Tibial nerve (tissue), 4 donors: ENCODE measurements at regions not wholly inside any gene's neighbourhood (a gene's known extent, or its start where the extent isn't known, plus 50 kb on each side); places are given as distances from the start of the nearest gene placed in this dataset.

Experiments
- DNase-seq, 2 donors: peaks; one replicate each; pipeline ENCODE4 v3.0.0-alpha.2; 2019; ENCODE audit warnings: low spot score in 2 of 2
- H3K27ac ChIP-seq, 4 donors: fragments of 200-600 bp; sonication (generic) in 3 of 4; one replicate each; pipeline ENCODE4 v1.5.1; 2017 to 2019; ENCODE audit warnings: mild to moderate bottlenecking in 1 of 4
- H3K27me3 ChIP-seq, 2 donors: fragments of 200-600 bp; sonication (generic) in 1 of 2; one replicate each; pipeline versions ENCODE4 v1.5.1 to v1.6.0; 2017 to 2019
- H3K36me3 ChIP-seq, 3 donors: fragments of 200-600 bp; sonication (generic); one replicate each; pipeline ENCODE4 v1.5.1; 2018 to 2019
- H3K4me1 ChIP-seq, 4 donors: fragments of 200-600 bp; sonication (generic) in 3 of 4; one replicate each; pipeline ENCODE4 v1.5.1; 2017 to 2019
- H3K4me3 ChIP-seq, 4 donors: fragments of 200-600 bp; sonication (generic) in 3 of 4; one replicate each; pipeline ENCODE4 v1.5.1; 2017 to 2019; ENCODE audit warnings: mild to moderate bottlenecking in 1 of 4, moderate library complexity in 1 of 4
- H3K9me3 ChIP-seq, 4 donors: fragments of 200-600 bp; sonication (generic) in 3 of 4; one replicate each; pipeline ENCODE4 v1.5.1; 2017 to 2019
- EP300 ChIP-seq, 2 donors: sonication (generic); formaldehyde crosslinking; IDR thresholded peaks; one replicate each; pipeline ENCODE4 v1.6.1; 2017; ENCODE audit warnings: antibody characterized with exemption in 2 of 2, mild to moderate bottlenecking in 1 of 2
- POLR2A ChIP-seq, 2 donors: fragments of 450-650 bp; IDR thresholded peaks; one replicate each; pipeline ENCODE4 v1.6.1; 2017; ENCODE audit warnings: antibody characterized with exemption in 2 of 2, mild to moderate bottlenecking in 2 of 2, moderate library complexity in 2 of 2
- WGBS, 2 donors: methylation state at CpG; one replicate each; pipeline ENCODE4 v1.1.5; 2018; 5-methylcytosine and 5-hydroxymethylcytosine counted together
- TF ChIP-seq, protein P1 (sequence below), 5 experiments: fragments of 200-600 bp in 3 of 5; fragments of 450-650 bp in 2 of 5; sonication (generic) in 3 of 5; IDR thresholded peaks; one replicate each; pipeline ENCODE4 v1.5.1; 2016 to 2019; ENCODE audit warnings: antibody characterized with exemption in 5 of 5, mild to moderate bottlenecking in 3 of 5, moderate library complexity in 2 of 5

DNA sequence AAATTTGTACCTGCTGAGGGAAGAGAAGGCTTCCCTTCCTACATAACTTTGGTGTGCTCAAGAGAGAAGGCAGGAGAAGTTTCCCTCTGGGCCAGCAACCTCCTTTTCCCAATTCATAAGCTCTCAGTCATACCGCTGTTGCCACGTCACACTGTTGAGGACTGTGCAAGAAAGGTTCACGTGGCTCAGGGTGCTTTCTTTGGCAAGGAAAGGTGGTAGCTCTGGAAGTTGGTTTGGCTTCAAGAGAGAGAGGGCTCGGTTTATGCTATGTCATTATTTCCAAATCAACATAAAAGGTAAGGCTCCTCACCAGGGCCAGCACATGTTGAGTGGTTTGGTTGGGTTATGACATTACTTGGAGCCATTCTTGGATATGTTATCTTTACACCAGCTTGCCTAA lies 77.3 kb downstream of the TNFSF18 start:
- Histone ChIP-seq H3K36me3 (no peaks in the 10 kb centered on the region), H3K9me3 (no peaks in the 10 kb centered on the region), H3K27ac (no peak overlapping the region), H3K27me3 (no peaks in the 10 kb centered on the region), H3K4me1 (no peaks in the 10 kb centered on the region), H3K4me3 (no peak overlapping the region)
- WGBS, 2 donors, result 62 to 66% methylated on average over 4 of the region's 4 CpGs
- TF ChIP-seq, protein P1, sequence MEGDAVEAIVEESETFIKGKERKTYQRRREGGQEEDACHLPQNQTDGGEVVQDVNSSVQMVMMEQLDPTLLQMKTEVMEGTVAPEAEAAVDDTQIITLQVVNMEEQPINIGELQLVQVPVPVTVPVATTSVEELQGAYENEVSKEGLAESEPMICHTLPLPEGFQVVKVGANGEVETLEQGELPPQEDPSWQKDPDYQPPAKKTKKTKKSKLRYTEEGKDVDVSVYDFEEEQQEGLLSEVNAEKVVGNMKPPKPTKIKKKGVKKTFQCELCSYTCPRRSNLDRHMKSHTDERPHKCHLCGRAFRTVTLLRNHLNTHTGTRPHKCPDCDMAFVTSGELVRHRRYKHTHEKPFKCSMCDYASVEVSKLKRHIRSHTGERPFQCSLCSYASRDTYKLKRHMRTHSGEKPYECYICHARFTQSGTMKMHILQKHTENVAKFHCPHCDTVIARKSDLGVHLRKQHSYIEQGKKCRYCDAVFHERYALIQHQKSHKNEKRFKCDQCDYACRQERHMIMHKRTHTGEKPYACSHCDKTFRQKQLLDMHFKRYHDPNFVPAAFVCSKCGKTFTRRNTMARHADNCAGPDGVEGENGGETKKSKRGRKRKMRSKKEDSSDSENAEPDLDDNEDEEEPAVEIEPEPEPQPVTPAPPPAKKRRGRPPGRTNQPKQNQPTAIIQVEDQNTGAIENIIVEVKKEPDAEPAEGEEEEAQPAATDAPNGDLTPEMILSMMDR (IDR thresholded peaks at IDR 0.05), result no peak
- TF ChIP-seq EP300 (IDR thresholded peaks at IDR 0.05) (no peak), POLR2A (IDR thresholded peaks at IDR 0.05) (no peak)
- DNase-seq, result no peak

DNA sequence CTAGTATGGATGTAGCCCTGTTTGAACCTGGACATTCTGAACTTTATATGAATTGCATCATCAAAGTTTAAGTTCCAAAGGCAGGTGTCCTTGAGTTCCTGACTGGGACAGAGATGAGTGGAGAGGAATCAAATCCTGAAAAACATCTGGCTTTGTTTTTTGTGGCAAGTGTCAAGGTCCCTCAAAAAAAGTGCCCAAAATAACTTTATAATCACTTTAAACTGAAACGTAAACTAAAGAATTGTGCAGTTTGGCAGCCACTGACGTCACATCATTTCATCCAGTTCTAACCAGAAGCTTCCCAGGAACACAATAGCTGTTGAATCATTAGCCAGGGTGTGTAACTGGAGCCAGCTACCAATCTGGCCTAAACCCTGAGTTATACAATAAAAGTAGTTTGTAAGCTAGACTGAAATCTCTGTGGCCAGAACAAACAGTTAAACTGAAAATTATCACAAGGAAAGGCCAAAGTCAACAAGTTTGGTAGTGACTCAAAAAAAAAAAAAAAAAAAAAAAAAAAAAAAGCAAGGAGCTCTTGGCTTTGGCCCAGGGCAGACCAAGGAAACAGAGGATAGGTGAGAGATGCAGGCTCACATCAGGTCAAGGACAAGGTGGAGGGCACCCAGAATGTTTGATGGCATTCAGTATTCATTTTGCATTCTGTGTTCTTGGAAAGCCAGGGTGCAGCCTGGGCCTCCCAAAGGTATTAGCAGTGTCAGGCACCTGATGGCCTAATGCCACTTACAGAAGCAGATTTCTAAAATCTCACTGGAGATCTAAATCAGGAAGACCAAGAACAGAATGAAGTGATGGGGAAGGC lies 74.3 kb downstream of the TNFSF18 start:
- no peaks in the 10 kb centered on the region for H3K36me3 ChIP-seq
- TF ChIP-seq POLR2A (IDR thresholded peaks at IDR 0.05), result no peak
- TF ChIP-seq, protein P1 (IDR thresholded peaks at IDR 0.05), result no peak
- no peak for TF ChIP-seq EP300 (IDR thresholded peaks at IDR 0.05)
- no peak overlapping the region for H3K27ac ChIP-seq
- no peaks in the 10 kb centered on the region for H3K4me1 ChIP-seq
- 20 to 22% methylated on average over 2 of the region's 2 CpGs for WGBS, 2 donors
- DNase-seq, result no peak
- H3K27me3 ChIP-seq, result no peaks in the 10 kb centered on the region
- no peak overlapping the region for H3K4me3 ChIP-seq
- no peaks in the 10 kb centered on the region for H3K9me3 ChIP-seq

DNA sequence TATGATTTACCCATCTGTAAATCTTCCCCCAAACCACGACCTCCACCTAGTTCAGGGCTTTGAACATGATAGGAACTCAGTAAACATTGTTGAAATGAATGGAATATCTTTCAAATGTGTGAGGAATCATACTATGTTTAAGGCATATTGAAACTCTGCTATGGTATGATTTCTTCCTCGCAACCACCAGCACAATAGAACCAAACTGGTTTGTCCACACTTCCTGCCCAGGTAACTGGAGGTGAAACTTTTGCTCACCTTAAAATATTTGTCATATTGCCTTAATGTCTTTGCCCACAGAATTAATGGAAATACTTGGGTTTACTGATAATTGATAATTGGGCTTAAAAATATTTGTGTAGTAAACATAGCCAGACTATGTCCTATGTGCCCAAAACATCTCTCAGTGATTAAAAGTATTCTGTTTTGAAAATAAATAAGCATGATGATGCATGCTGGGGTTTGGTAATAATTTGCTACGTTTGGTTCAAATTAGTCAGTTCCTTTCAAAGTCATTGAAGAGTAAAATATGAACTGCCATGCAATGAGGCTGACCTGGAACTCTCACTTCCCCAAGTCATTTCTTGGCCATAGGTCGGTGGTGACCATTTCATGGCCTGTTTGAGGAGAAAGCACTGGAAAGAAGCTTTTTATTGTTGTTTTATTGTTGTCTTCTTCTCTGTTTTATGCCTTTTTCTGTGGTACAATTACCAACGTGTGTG lies 73.3 kb downstream of the TNFSF18 start:
- 56 to 61% methylated on average over 5 of the region's 5 CpGs for whole genome bisulfite sequencing, 2 donors

DNA sequence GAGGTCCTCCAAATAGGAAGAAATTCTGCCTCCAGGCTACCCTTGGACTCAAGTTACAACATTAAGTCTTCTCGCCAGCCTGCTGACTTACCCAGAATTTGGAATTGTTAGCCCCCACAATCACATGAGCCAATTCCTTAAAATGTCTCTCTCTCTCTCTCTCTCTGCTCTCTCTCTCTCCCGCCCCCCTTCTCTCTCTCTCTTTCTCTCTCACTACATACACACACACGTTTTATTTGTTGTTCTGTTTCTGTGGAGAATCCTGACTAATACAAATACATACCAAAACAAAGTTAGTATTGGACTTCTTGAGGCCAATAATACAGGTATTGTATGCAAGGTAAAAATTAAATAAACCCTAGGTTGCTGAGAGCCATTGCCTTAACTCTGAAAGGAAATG lies 72.1 kb downstream of the TNFSF18 start:
- WGBS, 2 donors, result 49 to 67% methylated on average over 3 of the region's 3 CpGs

More for the DNA sequence above, 73.3 kb downstream of the TNFSF18 start:
- Histone ChIP-seq H3K9me3 (no peaks in the 10 kb centered on the region), H3K36me3 (no peaks in the 10 kb centered on the region), H3K4me3 (no peak overlapping the region), H3K27ac (no peak overlapping the region), H3K4me1 (no peaks in the 10 kb centered on the region), H3K27me3 (no peaks in the 10 kb centered on the region)
- TF ChIP-seq POLR2A (IDR thresholded peaks at IDR 0.05) (no peak), EP300 (IDR thresholded peaks at IDR 0.05) (no peak)
- TF ChIP-seq, protein P1 (IDR thresholded peaks at IDR 0.05), result no peak
- DNase-seq, result no peak

More for the DNA sequence above, 72.1 kb downstream of the TNFSF18 start:
- no peaks in the 10 kb centered on the region for H3K4me1 ChIP-seq
- no peak for DNase-seq
- no peaks in the 10 kb centered on the region for H3K27me3 ChIP-seq
- no peak overlapping the region for H3K27ac ChIP-seq
- H3K36me3 ChIP-seq, result no peaks in the 10 kb centered on the region
- TF ChIP-seq POLR2A (IDR thresholded peaks at IDR 0.05), result no peak
- TF ChIP-seq, protein P1 (IDR thresholded peaks at IDR 0.05), result no peak
- no peak for TF ChIP-seq EP300 (IDR thresholded peaks at IDR 0.05)
- no peaks in the 10 kb centered on the region for H3K9me3 ChIP-seq
- no peak overlapping the region for H3K4me3 ChIP-seq
